ENCODE measurements at regions not wholly inside any gene's neighbourhood (a gene's known extent, or its start where the extent isn't known, plus 50 kb on each side); places are given as distances from the start of the nearest gene placed in this dataset.

- DNase-seq: no peak
Measured at GRCh38 chr10:60728056-60728455, 50.2 kb upstream of the CDK1 start.

GRCh38 chr10:60726257-60726656 lies 52.0 kb upstream of the CDK1 start:
- DNase-seq: no peak

- no peak for DNase-seq
Measured at GRCh38 chr10:60722623-60723022, 55.7 kb upstream of the CDK1 start.

GRCh38 chr10:60719721-60720120 lies 58.6 kb upstream of the CDK1 start:
- no peak for DNase-seq

GRCh38 chr10:60718886-60719285 lies 59.4 kb upstream of the CDK1 start:
- no peak for DNase-seq

GRCh38 chr10:60717852-60718251 lies 60.4 kb upstream of the CDK1 start:
- DNase-seq: no peak

GRCh38 chr10:60714233-60714632 lies 64.0 kb upstream of the CDK1 start:
- no peak for DNase-seq

- DNase-seq: no peak
Measured at GRCh38 chr10:60711496-60711895, 66.8 kb upstream of the CDK1 start.

- no peak for DNase-seq
Measured at GRCh38 chr10:60710041-60710440, 68.2 kb upstream of the CDK1 start.

- no peak for DNase-seq
Measured at GRCh38 chr10:60708666-60709065, 69.6 kb upstream of the CDK1 start.

GRCh38 chr10:60707841-60708240 lies 70.4 kb upstream of the CDK1 start:
- no peak for DNase-seq

- no peak for DNase-seq
Measured at GRCh38 chr10:60706146-60706545, 72.1 kb upstream of the CDK1 start.

- no peak for DNase-seq
Measured at GRCh38 chr10:60705376-60705775, 72.9 kb upstream of the CDK1 start.

GRCh38 chr10:60704471-60704870 lies 73.8 kb upstream of the CDK1 start:
- no peak for DNase-seq

- no peak for DNase-seq
Measured at GRCh38 chr10:60703266-60704041, 74.8 kb upstream of the CDK1 start.

GRCh38 chr10:60687679-60688078 lies 90.6 kb upstream of the CDK1 start:
- DNase-seq: no peak

- DNase-seq: no peak
Measured at GRCh38 chr10:60684091-60684490, 94.2 kb upstream of the CDK1 start.

- no peak for DNase-seq
Measured at GRCh38 chr10:60681103-60681502, 97.2 kb upstream of the CDK1 start.

GRCh38 chr10:60679388-60679990 lies 98.8 kb upstream of the CDK1 start:
- DNase-seq: no peak

- no peak for DNase-seq
Measured at GRCh38 chr10:60678978-60679377, 99.3 kb upstream of the CDK1 start.

- no peak for DNase-seq
Measured at GRCh38 chr10:60677531-60678129, 100.6 kb upstream of the CDK1 start.

GRCh38 chr10:60675236-60675635 lies 103.0 kb upstream of the CDK1 start:
- no peak for DNase-seq

GRCh38 chr10:60669501-60669900 lies 108.8 kb upstream of the CDK1 start:
- no peak for DNase-seq

GRCh38 chr10:60666221-60666620 lies 112.1 kb upstream of the CDK1 start:
- DNase-seq: no peak

Data from right forelimb (tissue), 1 donor.